Fibroblast of villous mesenchyme (primary cell): ENCODE measurements at regions not wholly inside any gene's neighbourhood (a gene's known extent, or its start where the extent isn't known, plus 50 kb on each side); places are given as distances from the start of the nearest gene placed in this dataset.
"Not testable (repeated sequence)": the region's sequence is repeated elsewhere in the genome, so short reads cannot be mapped to it uniquely, and the experiment has no call there.

ENCODE experiments used
- DNase-seq: peaks from one replicate; pipeline ENCODE4 v3.0.0-alpha.2; 2010; ENCODE audit warnings: low read depth
- H3K4me3 ChIP-seq: 2 replicates; pipeline ENCODE4 v1.5.1; 2011; ENCODE audit warnings: low read depth, mild to moderate bottlenecking, low read length
- CTCF ChIP-seq: IDR thresholded peaks from 2 replicates; pipeline ENCODE4 v1.5.1; 2012; ENCODE audit warnings: low read depth, mild to moderate bottlenecking, low read length; ENCODE audit not compliant: insufficient read depth

DNA sequence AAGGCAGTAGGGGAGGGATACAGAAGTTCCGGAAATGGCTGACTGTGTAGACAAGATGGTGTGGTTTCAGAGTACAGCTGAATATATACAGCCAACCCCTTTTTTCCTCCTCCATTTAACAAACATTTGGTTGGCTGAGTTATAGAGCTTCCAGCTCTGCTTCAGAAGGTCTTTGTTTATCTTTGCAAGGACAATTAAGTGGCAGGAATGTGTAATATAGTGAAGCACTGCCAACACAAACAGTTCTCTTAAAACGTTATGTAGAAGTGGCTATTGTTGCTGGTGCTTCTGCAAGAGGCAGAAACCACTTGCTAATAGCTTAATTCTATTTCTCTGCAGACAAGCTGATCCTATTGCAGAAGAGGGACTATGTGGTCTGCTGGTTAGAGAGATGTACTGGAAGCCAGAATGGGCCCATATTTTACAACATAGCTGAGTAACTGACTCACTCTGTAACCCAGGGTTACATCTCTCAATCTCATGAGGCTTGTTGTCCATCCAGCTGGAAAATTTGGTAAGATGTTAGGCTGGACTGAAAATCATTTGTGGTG, 62.7 kb upstream of the OSMR start:
- peak; percentile 10 for TF ChIP-seq CTCF

GRCh38 chr5:38789134-38789533, 56.7 kb upstream of the OSMR start:
- DNase-seq = no peak
- no peak for TF ChIP-seq CTCF
- H3K4me3 ChIP-seq = no peak overlapping the region

More for the DNA sequence above, 62.7 kb upstream of the OSMR start:
- no peak overlapping the region for H3K4me3 ChIP-seq
- DNase-seq = peak; percentile 93

- no peak for DNase-seq
- TF ChIP-seq CTCF = no peak
- H3K4me3 ChIP-seq = no peak overlapping the region
Measured at GRCh38 chr5:38789777-38790176, 56.0 kb upstream of the OSMR start.

DNA sequence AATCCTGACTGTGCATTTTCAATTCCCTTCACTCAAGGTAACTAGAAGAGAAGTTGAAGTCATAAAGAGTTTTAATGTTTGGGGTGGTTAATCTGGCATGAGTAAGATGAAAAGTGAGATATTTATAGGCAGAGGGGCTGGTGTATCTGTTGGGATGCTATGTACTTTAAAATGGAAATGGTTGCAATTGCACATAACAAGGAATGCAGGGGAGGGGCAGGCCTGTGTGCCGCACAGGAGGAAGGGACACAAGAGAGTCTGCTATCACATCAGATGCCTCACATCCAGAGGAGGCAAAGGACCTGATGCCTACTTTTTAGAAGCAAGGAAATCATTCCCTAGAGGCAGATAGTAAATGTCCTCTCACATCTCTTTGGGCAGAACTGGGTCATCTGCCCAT, 55.5 kb upstream of the OSMR start:
- no peak for DNase-seq
- no peak overlapping the region for H3K4me3 ChIP-seq
- no peak for TF ChIP-seq CTCF

GRCh38 chr5:38790891-38791290, 54.9 kb upstream of the OSMR start:
- no peak overlapping the region for H3K4me3 ChIP-seq
- TF ChIP-seq CTCF = no peak
- peak; percentile 36 for DNase-seq

DNA sequence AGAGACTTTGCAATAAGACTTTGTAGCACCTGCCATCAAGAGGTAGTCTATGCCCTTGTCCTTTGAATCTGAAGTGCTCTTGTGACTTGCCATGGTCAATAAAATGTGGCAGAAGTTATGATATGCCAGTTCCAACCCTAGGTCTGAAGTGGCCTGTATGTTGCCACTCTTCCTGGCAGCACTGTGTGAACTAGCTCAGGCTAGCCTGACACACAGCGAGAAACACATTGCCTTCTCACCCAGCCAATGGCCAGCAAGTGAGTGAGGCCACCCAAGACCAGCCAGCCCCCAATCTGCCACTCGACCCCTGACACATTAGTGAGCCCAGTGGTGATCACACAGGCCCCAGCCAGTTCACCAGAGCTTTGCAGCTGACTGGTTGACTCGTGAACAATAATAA, 52.7 kb upstream of the OSMR start:
- TF ChIP-seq CTCF = no peak
- no peak overlapping the region for H3K4me3 ChIP-seq
- DNase-seq = no peak

DNA sequence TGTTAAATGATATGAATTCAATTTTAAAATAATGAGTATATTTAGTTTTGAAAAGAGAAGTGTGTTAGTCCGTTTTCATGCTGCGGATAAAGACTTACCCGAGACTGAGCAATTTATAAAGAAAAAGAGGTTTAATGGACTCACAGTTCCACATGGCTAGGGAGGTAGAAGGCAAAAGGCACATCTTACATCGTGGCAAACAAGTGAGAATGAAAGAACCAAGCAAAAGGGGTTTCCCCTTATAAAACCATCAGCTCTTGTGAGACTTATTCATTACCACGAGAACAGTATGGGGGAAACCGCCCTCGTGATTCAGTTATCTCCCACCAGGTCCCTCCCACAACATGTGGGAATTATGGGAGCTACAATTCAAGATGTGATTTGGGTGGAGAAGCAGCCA, 51.8 kb upstream of the OSMR start:
- not testable (repeated sequence) for DNase-seq, H3K4me3 ChIP-seq
